Fibroblast of upper back skin (primary cell): ENCODE measurements at regions not wholly inside any gene's neighbourhood (a gene's known extent, or its start where the extent isn't known, plus 50 kb on each side); places are given as distances from the start of the nearest gene placed in this dataset.
"Not testable (repeated sequence)": the region's sequence is repeated elsewhere in the genome, so short reads cannot be mapped to it uniquely, and the experiment has no call there.

Experiments
- DNase-seq: peaks from one replicate; pipeline ENCODE4 v3.0.0-alpha.2; 2013

- DNase-seq: peak; percentile 74
Measured at GRCh38 chr6:6749702-6750491, 161.4 kb downstream of the LY86 start.

- DNase-seq: no peak
Measured at GRCh38 chr6:6750594-6751265, 162.2 kb downstream of the LY86 start.

- no peak for DNase-seq
Measured at GRCh38 chr6:6751266-6751596, 162.7 kb downstream of the LY86 start.

GRCh38 chr6:6751619-6752023, 163.1 kb downstream of the LY86 start:
- no peak for DNase-seq

- peak; percentile 58 for DNase-seq
Measured at GRCh38 chr6:6752129-6752528, 163.6 kb downstream of the LY86 start.

- DNase-seq: no peak
Measured at GRCh38 chr6:6753301-6753700, 164.8 kb downstream of the LY86 start.

GRCh38 chr6:6756526-6756925, 168.0 kb downstream of the LY86 start:
- DNase-seq: no peak

- DNase-seq: no peak
Measured at GRCh38 chr6:6758546-6758914, 170.0 kb downstream of the LY86 start.

GRCh38 chr6:6758915-6759654, 170.6 kb downstream of the LY86 start:
- DNase-seq: peak; percentile 76

GRCh38 chr6:6760002-6760401, 171.5 kb downstream of the LY86 start:
- DNase-seq: no peak

GRCh38 chr6:6762566-6762965, 174.0 kb downstream of the LY86 start:
- not testable (repeated sequence) for DNase-seq

GRCh38 chr6:6764764-6765434, 176.4 kb downstream of the LY86 start:
- DNase-seq: no peak

- no peak for DNase-seq
Measured at GRCh38 chr6:6766230-6766905, 177.8 kb downstream of the LY86 start.

- no peak for DNase-seq
Measured at GRCh38 chr6:6769466-6769865, 180.9 kb downstream of the LY86 start.

GRCh38 chr6:6771224-6771945, 182.9 kb downstream of the LY86 start:
- DNase-seq: no peak

- DNase-seq: no peak
Measured at GRCh38 chr6:6771964-6772363, 183.4 kb downstream of the LY86 start.

GRCh38 chr6:6772751-6773150, 184.2 kb downstream of the LY86 start:
- DNase-seq: no peak

GRCh38 chr6:6775074-6775473, 186.6 kb downstream of the LY86 start:
- no peak for DNase-seq

GRCh38 chr6:6780231-6780630, 191.7 kb downstream of the LY86 start:
- DNase-seq: no peak

GRCh38 chr6:6781172-6781872, 192.8 kb downstream of the LY86 start:
- DNase-seq: peak; percentile 92

GRCh38 chr6:6781873-6782227, 193.3 kb downstream of the LY86 start:
- peak; percentile 38 for DNase-seq

GRCh38 chr6:6783721-6784120, 195.2 kb downstream of the LY86 start:
- peak; percentile 84 for DNase-seq
